A549 (cell line): ENCODE measurements at regions not wholly inside any gene's neighbourhood (a gene's known extent, or its start where the extent isn't known, plus 50 kb on each side); places are given as distances from the start of the nearest gene placed in this dataset.

Source experiments
- ATAC-seq, 2 experiments: fragments of 200-7000 bp in 1 of 2; fragments of >200 bp in 1 of 2; cut with Nextera tagmentation in 1 of 2; cut with Tn5 transposase in 1 of 2; 3 replicates each; pipeline versions ENCODE4 v1.8.0 to v1.9.1; 2018 to 2020; ENCODE audit warnings: mild to moderate bottlenecking in 1 of 2, moderate library complexity in 1 of 2
- CTCF ChIA-PET: fragments of 300-600 bp; sonication (Branson Sonifier 250); formaldehyde crosslinking; extraction: SDS; loops from one replicate; lab custom pipeline; 2021; ENCODE audit warnings: antibody characterized with exemption, inconsistent platforms; lab: Yijun Ruan, JAX
- POLR2A ChIA-PET: fragments of 350-600 bp; formaldehyde crosslinking; extraction: SDS; loops from one replicate; lab custom pipeline; 2021; ENCODE audit warnings: antibody characterized with exemption, inconsistent platforms; lab: Yijun Ruan, JAX
- DNase-seq, 2 experiments: peaks; one replicate each; pipeline versions ENCODE4 v3.0.0 to v3.0.0-alpha.2; 2011 to 2016; ENCODE audit warnings: low read depth in 1 of 2, low spot score in 1 of 2
- FAIRE-seq: peaks from 2 replicates; lab custom pipeline; 2011; peaks lifted over from hg19 to GRCh38; lab: Jason Lieb, UNC
- H3K27ac ChIP-seq, 2 experiments: fragments of >200 bp; sonication (Bioruptor Twin); formaldehyde crosslinking; 3 replicates each; pipeline ENCODE4 v1.5.1; 2016 to 2017
- H3K4me1 ChIP-seq: fragments of >200 bp; sonication (Bioruptor Twin); formaldehyde crosslinking; 3 replicates; pipeline ENCODE4 v1.6.1; 2016
- H3K4me2 ChIP-seq: fragments of >200 bp; sonication (Bioruptor Twin); formaldehyde crosslinking; 3 replicates; pipeline ENCODE4 v1.6.1; 2016
- H3K4me3 ChIP-seq: fragments of >200 bp; sonication (Bioruptor Twin); formaldehyde crosslinking; 3 replicates; pipeline ENCODE4 v1.5.1; 2016
- H3K9me3 ChIP-seq: fragments of >200 bp; sonication (Bioruptor Twin); formaldehyde crosslinking; 3 replicates; pipeline ENCODE4 v1.6.1; 2016
- CBX8 ChIP-seq: fragments of 200-600 bp; sonication (generic); IDR thresholded peaks from 2 replicates; pipeline ENCODE4 v1.6.1; 2016
- CHD2 ChIP-seq: fragments of 150-350 bp; IDR thresholded peaks from 2 replicates; pipeline ENCODE4 v1.6.1; 2014; ENCODE audit warnings: low read length; ENCODE audit not compliant: partially characterized antibody
- ESRRA ChIP-seq: fragments of 150-350 bp; IDR thresholded peaks from 2 replicates; pipeline ENCODE4 v1.6.1; 2014; ENCODE audit warnings: mild to moderate bottlenecking, low read length, borderline replicate concordance
- FOSB ChIP-seq: fragments of 250-450 bp; sonication (Bioruptor Pico); IDR thresholded peaks from 2 replicates; pipeline ENCODE4 v1.5.0; 2020; ENCODE audit warnings: mild to moderate bottlenecking, moderate library complexity
- FOXS1 ChIP-seq: fragments of 250-450 bp; sonication (Bioruptor Pico); IDR thresholded peaks from 2 replicates; pipeline ENCODE4 v1.5.0; 2020; ENCODE audit warnings: mild to moderate bottlenecking, moderate library complexity
- GATA3 ChIP-seq: IDR thresholded peaks from 2 replicates; pipeline ENCODE4 v1.6.1; 2012; ENCODE audit warnings: borderline replicate concordance
- HDAC2 ChIP-seq: fragments of 200-600 bp; sonication (generic); IDR thresholded peaks from 2 replicates; pipeline ENCODE4 v1.6.1; 2016
- HOXA7 ChIP-seq: fragments of 250-450 bp; sonication (Bioruptor Pico); IDR thresholded peaks from 2 replicates; pipeline ENCODE4 v1.5.0; 2020; ENCODE audit warnings: mild to moderate bottlenecking, moderate library complexity
- HOXB13 ChIP-seq: fragments of 250-450 bp; sonication (Bioruptor Pico); IDR thresholded peaks from 2 replicates; pipeline ENCODE4 v1.5.0; 2020; ENCODE audit warnings: low read depth, mild to moderate bottlenecking, moderate library complexity
- HOXB5 ChIP-seq: fragments of 250-450 bp; sonication (Bioruptor Pico); IDR thresholded peaks from 2 replicates; pipeline ENCODE4 v1.5.0; 2020; ENCODE audit warnings: mild to moderate bottlenecking, moderate library complexity
- KDM5A ChIP-seq: fragments of 200-600 bp; sonication (generic); IDR thresholded peaks from 2 replicates; pipeline ENCODE4 v1.6.1; 2016; ENCODE audit warnings: antibody characterized with exemption, mild to moderate bottlenecking
- NR3C1 ChIP-seq: fragments of >200 bp; sonication (Bioruptor Twin); formaldehyde crosslinking; IDR thresholded peaks from 3 replicates; pipeline ENCODE4 v1.6.1; 2017
- POLR2AphosphoS2 ChIP-seq: conservative IDR thresholded peaks from 2 replicates; pipeline ENCODE4 v1.6.1; 2012; ENCODE audit warnings: low read length, improper control_type of control experiment, inconsistent platforms
- RFX5 ChIP-seq: fragments of 450-650 bp; IDR thresholded peaks from 2 replicates; pipeline ENCODE4 v1.7.1; 2014; ENCODE audit warnings: antibody characterized with exemption, mild to moderate bottlenecking, moderate library complexity
- SREBF2 ChIP-seq: fragments of 450-650 bp; IDR thresholded peaks from 2 replicates; pipeline ENCODE4 v1.6.1; 2014; ENCODE audit warnings: mild to moderate bottlenecking, moderate library complexity
- TFCP2L1 ChIP-seq: fragments of 250-450 bp; sonication (Bioruptor Pico); IDR thresholded peaks from 2 replicates; pipeline ENCODE4 v1.5.0; 2021; ENCODE audit warnings: mild to moderate bottlenecking
- TP53 ChIP-seq: fragments of 250-450 bp; sonication (Bioruptor Pico); IDR thresholded peaks from 2 replicates; pipeline ENCODE4 v1.5.0; 2021; ENCODE audit warnings: mild to moderate bottlenecking, moderate library complexity
- ZC3H11A ChIP-seq: fragments of 450-650 bp; IDR thresholded peaks from 2 replicates; pipeline ENCODE4 v1.6.1; 2014; ENCODE audit warnings: antibody characterized with exemption, mild to moderate bottlenecking
- ZFP36 ChIP-seq: fragments of 450-650 bp; IDR thresholded peaks from 2 replicates; pipeline ENCODE4 v1.6.1; 2014; ENCODE audit warnings: borderline replicate concordance; ENCODE audit not compliant: partially characterized antibody
- ZNF302 ChIP-seq: fragments of 250-450 bp; sonication (Bioruptor Pico); IDR thresholded peaks from 2 replicates; pipeline ENCODE4 v1.9.0; 2021; ENCODE audit warnings: inconsistent platforms, mild to moderate bottlenecking, moderate library complexity
- WGBS: methylation state at CpG from one replicate; pipeline ENCODE4 v1.1.6; 2017; ENCODE audit errors: missing lambda C conversion rate; 5-methylcytosine and 5-hydroxymethylcytosine counted together
- TF ChIP-seq, protein P1 (sequence below): fragments of 250-450 bp; sonication (Bioruptor Pico); IDR thresholded peaks from 2 replicates; pipeline ENCODE4 v1.5.0; 2020; ENCODE audit warnings: low read depth, mild to moderate bottlenecking, moderate library complexity
- TF ChIP-seq, protein P2 (sequence below): fragments of 200-600 bp; sonication (generic); IDR thresholded peaks from 2 replicates; pipeline ENCODE4 v1.6.1; 2016; ENCODE audit warnings: antibody characterized with exemption, mild to moderate bottlenecking, moderate library complexity
- TF ChIP-seq, protein P3 (sequence below): IDR thresholded peaks from 2 replicates; pipeline ENCODE4 v1.6.1; 2012; ENCODE audit warnings: low read depth, borderline replicate concordance
- TF ChIP-seq, protein P4 (sequence below): IDR thresholded peaks from 2 replicates; pipeline ENCODE4 v1.6.1; 2012
- TF ChIP-seq, protein P5 (sequence below): fragments of >200 bp; sonication (Bioruptor Twin); formaldehyde crosslinking; IDR thresholded peaks from 2 replicates; pipeline ENCODE4 v1.6.1; 2016

DNA sequence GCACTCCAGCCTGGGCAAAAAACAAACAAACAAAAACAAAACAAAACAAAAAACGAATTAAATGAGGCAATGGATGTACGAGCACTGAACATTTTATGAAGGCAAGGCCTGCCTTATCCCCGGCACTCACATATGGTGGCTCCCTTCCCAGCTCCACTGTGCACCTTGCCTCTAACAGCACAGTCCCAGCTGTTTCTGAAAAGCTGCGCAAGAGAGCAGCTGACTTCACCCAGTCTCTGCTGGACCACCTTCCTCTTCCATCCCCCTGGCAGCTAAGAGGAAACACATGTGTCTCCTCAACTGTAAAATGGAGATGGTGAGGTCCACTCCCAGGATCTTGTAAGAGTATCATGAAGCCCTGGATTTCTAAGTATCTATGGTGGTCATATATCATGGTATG, 100.7 kb downstream of the KLF4 start:
- POLR2A ChIA-PET: interaction anchor here (0.6 kb wide), 1 partner anchor 46 kb away, joined by 5 read pairs; no protein-coding TSS in a partner anchor
- no peak for ATAC-seq

DNA sequence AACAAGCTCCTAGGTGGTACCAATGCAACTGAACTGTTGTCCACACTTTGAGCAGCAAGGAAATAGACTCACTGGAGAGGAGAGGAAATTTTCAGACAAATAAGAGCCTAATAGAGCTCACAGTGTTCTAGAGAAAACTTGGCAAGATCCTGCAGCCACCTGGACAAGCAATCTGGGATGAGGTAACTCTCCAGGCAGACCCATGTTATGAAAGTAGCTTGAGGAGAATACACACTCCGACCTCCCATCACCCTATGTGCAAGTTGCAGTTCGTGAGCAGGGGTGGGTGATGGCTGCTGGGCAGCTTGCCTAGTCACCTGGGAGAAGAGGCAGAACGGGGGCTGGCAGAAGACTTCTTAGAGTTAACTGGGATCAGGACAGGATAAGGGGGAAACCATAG, 102.2 kb downstream of the KLF4 start:
- 19% methylated on average over 3 of the region's 3 CpGs for WGBS
- CTCF ChIA-PET: interaction anchor here (0.6 to 1.5 kb wide), 2 partner anchors 9 to 11 kb away, joined by 3 to 5 read pairs; no protein-coding TSS in a partner anchor

More for the DNA sequence above, 100.7 kb downstream of the KLF4 start:
- H3K4me2 ChIP-seq: no peak overlapping the region
- H3K4me1 ChIP-seq: peaks cover 3% of the 10 kb centered on the region; the same call in 1 of the 3 replicates
- DNase-seq (no peak), FAIRE-seq (no peak)
- no peak overlapping the region for H3K27ac ChIP-seq
- TF ChIP-seq NR3C1 (no peak), GATA3 (no peak), TP53 (CRISPR knock-in tag) (no peak), HOXB5 (CRISPR knock-in tag) (no peak), RFX5 (no peak), FOSB (CRISPR knock-in tag) (no peak), KDM5A (no peak), HOXA7 (CRISPR knock-in tag) (no peak), ZFP36 (no peak), ZNF302 (no peak), CBX8 (no peak), SREBF2 (no peak), ZC3H11A (no peak), HOXB13 (CRISPR knock-in tag) (no peak), CHD2 (no peak), HDAC2 (no peak), FOXS1 (no peak)
- TF ChIP-seq, protein P1, sequence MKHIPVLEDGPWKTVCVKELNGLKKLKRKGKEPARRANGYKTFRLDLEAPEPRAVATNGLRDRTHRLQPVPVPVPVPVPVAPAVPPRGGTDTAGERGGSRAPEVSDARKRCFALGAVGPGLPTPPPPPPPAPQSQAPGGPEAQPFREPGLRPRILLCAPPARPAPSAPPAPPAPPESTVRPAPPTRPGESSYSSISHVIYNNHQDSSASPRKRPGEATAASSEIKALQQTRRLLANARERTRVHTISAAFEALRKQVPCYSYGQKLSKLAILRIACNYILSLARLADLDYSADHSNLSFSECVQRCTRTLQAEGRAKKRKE: no peak
- TF ChIP-seq, protein P2, sequence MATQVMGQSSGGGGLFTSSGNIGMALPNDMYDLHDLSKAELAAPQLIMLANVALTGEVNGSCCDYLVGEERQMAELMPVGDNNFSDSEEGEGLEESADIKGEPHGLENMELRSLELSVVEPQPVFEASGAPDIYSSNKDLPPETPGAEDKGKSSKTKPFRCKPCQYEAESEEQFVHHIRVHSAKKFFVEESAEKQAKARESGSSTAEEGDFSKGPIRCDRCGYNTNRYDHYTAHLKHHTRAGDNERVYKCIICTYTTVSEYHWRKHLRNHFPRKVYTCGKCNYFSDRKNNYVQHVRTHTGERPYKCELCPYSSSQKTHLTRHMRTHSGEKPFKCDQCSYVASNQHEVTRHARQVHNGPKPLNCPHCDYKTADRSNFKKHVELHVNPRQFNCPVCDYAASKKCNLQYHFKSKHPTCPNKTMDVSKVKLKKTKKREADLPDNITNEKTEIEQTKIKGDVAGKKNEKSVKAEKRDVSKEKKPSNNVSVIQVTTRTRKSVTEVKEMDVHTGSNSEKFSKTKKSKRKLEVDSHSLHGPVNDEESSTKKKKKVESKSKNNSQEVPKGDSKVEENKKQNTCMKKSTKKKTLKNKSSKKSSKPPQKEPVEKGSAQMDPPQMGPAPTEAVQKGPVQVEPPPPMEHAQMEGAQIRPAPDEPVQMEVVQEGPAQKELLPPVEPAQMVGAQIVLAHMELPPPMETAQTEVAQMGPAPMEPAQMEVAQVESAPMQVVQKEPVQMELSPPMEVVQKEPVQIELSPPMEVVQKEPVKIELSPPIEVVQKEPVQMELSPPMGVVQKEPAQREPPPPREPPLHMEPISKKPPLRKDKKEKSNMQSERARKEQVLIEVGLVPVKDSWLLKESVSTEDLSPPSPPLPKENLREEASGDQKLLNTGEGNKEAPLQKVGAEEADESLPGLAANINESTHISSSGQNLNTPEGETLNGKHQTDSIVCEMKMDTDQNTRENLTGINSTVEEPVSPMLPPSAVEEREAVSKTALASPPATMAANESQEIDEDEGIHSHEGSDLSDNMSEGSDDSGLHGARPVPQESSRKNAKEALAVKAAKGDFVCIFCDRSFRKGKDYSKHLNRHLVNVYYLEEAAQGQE: no peak
- no peaks in the 10 kb centered on the region for H3K9me3 ChIP-seq
- 58% methylated on average over 4 of the region's 4 CpGs for WGBS
- CTCF ChIA-PET: interaction anchor here (1.0 to 1.4 kb wide), 2 partner anchors 251 to 1373 kb away, joined by 3 read pairs; no protein-coding TSS in a partner anchor
- no peak overlapping the region for H3K4me3 ChIP-seq

More for the DNA sequence above, 102.2 kb downstream of the KLF4 start:
- Histone ChIP-seq H3K4me1 (peaks cover 3% of the 10 kb centered on the region; the same call in 1 of the 3 replicates), H3K27ac (no peak overlapping the region), H3K9me3 (no peaks in the 10 kb centered on the region), H3K4me2 (no peak overlapping the region), H3K4me3 (no peak overlapping the region)
- ATAC-seq (no peak), FAIRE-seq (no peak), DNase-seq (no peak)
- POLR2A ChIA-PET: no interaction called here
- TF ChIP-seq, protein P3, sequence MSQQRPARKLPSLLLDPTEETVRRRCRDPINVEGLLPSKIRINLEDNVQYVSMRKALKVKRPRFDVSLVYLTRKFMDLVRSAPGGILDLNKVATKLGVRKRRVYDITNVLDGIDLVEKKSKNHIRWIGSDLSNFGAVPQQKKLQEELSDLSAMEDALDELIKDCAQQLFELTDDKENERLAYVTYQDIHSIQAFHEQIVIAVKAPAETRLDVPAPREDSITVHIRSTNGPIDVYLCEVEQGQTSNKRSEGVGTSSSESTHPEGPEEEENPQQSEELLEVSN: no peak
- no peak for TF ChIP-seq TFCP2L1
- TF ChIP-seq, protein P4, sequence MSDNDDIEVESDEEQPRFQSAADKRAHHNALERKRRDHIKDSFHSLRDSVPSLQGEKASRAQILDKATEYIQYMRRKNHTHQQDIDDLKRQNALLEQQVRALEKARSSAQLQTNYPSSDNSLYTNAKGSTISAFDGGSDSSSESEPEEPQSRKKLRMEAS: no peak
- no peak for TF ChIP-seq CHD2
- TF ChIP-seq ESRRA: no peak
- no peak for TF ChIP-seq KDM5A
- no peak for TF ChIP-seq ZNF302
- no peak for TF ChIP-seq ZFP36
- TF ChIP-seq, protein P5, sequence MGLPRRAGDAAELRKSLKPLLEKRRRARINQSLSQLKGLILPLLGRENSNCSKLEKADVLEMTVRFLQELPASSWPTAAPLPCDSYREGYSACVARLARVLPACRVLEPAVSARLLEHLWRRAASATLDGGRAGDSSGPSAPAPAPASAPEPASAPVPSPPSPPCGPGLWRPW: no peak
- no peak for TF ChIP-seq POLR2AphosphoS2
